ENCODE measurements at regions not wholly inside any gene's neighbourhood (a gene's known extent, or its start where the extent isn't known, plus 50 kb on each side); places are given as distances from the start of the nearest gene placed in this dataset.

DNA sequence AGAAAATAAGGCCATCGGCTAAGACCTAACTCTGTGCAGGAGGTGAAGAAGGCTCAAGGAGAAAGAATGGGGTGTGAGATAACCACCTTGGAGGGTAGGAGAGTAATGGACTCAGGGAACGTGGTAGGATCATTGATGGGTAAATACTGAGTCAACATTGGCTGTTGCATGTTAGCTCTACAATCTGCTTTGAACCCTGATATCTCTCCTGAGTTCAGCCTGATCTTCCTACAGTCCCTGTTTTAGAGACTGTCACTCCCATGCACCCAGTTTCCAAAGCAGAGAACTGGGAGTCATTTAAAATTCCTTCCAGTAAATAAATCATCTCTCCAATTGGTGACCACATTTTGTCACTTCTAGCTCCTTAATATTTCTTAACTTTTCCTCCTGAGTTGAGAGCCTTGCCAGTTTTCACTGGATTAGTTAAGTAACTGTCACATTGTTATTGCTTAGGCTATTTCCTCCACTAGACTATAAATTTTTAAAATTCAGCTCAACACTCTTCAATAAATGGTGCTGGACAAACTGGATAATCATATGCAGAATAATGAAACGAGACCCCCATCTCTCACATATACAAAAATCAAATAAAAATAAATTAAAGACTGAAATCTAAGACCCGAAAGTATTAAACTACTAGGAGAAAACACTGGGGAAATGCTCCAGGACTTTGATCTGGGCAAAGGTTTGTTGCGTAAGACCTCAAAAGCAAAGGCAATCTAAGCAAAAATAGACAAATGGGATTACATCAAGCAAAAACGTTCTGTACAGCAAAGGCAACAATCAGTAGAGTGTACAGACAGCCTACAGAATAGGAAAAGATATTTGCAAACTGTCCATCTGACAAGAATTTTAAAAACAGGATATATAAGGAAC lies 138.9 kb upstream of the TMEM170B start:
- no peaks in the 10 kb centered on the region for H3K27me3 Mint-ChIP-seq
- no peak overlapping the region for H3K27ac Mint-ChIP-seq
- ATAC-seq (replicated peaks): no peak
- no peak overlapping the region for H3K4me3 Mint-ChIP-seq
- peaks cover 27 to 32% of the 10 kb centered on the region in 2 donors for H3K4me1 Mint-ChIP-seq
- no peaks in the 10 kb centered on the region for H3K36me3 Mint-ChIP-seq
- no peak for DNase-seq
- no peaks in the 10 kb centered on the region for H3K9me3 Mint-ChIP-seq

DNA sequence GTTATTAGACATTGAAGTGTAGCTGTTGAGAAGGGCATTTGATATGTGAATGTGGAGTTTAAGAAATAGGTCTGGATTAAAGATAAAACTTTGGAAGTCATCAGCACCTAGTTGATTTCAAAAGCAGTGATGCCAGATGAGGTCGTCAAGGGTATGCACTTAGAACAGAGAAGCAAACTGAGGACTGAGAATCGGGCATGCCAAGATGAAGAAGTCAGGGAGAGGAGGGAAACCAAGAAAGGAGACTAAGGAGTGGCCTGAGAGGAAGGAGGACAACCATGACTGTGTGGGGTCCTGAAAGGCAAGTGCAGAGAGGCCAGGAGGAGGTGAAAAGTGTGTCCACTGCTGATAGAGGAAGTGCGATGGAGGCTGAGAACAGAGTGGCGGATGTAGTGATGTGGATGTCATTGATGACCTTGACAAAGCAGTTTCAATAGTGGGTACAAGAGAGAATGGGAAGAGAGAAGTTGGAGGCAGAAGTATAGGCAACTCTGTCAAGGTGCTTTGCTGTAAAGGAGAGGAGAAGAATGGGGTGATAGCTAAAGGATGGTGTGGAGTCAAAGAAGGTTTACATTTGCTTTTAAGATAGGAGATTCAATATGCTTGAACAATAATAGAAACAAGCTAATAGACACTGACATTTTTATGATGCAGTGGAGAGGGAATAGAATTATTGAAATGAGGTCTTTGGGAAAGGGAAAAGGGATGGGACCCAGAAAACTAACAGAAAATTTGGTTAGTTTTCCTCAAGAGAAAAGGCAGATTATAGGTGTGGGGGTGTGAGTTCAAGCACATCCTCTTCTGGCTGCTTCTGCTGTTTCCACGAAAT lies 139.7 kb upstream of the TMEM170B start:
- no peaks in the 10 kb centered on the region for H3K27me3 Mint-ChIP-seq
- DNase-seq (no peak), ATAC-seq (replicated peaks) (peak; percentile 59 to 61)
- peaks cover 21 to 29% of the 10 kb centered on the region in 2 donors for H3K4me1 Mint-ChIP-seq
- H3K36me3 Mint-ChIP-seq: no peaks in the 10 kb centered on the region
- no peaks in the 10 kb centered on the region for H3K9me3 Mint-ChIP-seq
- no peak overlapping the region for H3K4me3 Mint-ChIP-seq
- no peak overlapping the region for H3K27ac Mint-ChIP-seq

DNA sequence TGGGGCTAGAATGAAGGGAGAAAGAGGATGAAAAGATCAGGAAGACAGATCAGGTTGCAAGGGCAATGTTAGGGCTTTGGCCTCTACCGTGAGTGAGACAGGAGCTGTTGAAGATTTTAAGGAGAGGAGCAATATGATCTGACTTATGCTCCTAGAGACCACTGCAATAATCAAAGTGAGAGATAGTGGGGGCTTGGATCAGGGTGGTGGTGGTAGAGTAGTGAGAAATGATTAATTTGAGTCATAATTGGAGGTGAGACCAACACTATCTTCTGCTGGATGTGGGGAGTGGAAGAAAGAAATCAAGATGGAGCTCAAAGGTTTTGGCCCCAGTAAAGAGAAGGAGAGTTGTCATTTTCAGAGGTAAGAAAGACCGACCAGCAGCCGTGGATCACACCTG lies 140.7 kb upstream of the TMEM170B start:
- Mint-ChIP-seq H3K9me3 (no peaks in the 10 kb centered on the region), H3K4me1 (peaks cover 22 to 32% of the 10 kb centered on the region in 2 donors), H3K27me3 (no peaks in the 10 kb centered on the region), H3K4me3 (no peak overlapping the region), H3K27ac (no peak overlapping the region), H3K36me3 (no peaks in the 10 kb centered on the region)
- DNase-seq (no peak), ATAC-seq (replicated peaks) (no peak)

DNA sequence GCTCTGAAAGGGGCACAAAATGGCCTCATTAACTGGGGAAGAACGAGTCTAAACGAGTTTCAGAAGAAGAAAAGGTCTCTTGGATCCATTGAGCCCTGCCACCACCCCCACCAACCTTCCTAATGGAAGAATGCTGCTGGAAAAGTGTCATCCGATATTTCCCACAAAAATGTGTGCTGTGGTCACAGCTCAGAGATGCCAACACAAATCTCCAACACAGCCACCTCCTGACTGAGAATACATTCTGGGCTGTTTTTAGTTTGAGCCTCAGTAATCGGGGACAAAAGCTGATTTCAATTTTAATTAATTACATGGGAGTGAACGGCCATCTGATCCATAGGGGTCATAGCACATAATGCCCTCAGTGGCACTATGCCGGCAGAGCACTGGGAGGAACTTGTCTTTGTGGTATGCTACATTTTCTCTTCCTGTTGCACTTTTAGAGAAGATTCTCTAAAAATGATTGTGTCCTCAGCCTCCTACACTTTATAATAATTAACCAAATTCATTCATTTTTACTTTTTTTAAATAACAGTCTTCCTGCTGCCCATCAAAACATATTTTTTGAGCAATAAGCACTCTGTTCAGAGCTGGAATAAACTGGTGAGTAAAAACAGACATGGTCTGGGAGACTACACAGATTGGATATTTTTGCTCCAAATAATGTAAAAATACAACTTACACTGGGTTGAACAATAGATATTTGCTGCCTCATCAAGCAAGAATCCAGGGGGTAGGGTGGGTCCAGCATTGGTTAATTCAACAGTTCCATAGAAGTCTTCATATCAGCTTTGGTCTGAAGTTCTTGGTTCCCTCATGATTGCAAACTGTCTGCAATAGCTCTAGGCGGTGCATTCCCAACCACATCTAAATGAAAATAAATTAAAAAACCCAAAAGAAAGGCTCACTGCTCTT lies 143.6 kb upstream of the TMEM170B start:
- Mint-ChIP-seq H3K4me1 (peaks cover 24 to 32% of the 10 kb centered on the region in 2 donors), H3K4me3 (no peak overlapping the region), H3K36me3 (no peaks in the 10 kb centered on the region), H3K27ac (no peak overlapping the region), H3K9me3 (no peaks in the 10 kb centered on the region), H3K27me3 (no peaks in the 10 kb centered on the region)
- DNase-seq (no peak), ATAC-seq (replicated peaks) (peak; percentile 62 to 69)

DNA sequence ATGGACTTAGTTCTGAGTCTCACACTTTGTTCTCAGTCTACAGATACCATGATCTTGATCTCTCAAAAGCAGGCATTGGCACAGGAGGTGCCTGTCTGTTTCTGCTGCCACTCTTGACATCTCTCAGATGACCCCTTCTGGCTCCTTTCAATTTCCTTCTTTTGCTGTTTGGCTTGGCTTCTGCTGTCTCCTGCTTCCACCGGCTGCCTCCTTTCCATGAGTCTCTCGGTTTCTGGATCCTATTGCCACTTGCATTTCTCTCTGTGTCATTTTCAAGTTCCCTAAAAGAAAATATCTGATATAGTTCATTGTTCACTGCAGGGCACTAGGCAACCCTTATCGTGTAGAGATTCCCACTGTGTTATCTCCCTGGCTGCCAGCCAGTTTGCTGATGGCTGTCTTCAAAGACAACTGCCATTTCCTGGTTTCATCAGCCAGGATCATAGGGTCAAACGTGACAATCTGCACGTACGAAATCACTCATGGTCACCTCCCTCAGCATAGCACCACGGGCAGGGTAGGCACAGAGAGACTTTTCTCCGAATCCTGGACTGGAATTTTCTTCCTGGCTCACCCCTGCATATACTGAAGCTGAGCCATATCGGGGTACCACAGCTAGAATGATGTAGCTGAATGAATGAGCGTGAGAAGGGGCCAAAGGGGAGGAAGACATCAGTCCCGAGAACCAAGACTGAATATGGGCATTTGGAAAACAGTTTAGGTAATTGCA lies 144.6 kb upstream of the TMEM170B start:
- ATAC-seq (replicated peaks): no peak
- H3K4me1 Mint-ChIP-seq: peaks cover 23 to 28% of the 10 kb centered on the region in 2 donors
- H3K27me3 Mint-ChIP-seq: no peaks in the 10 kb centered on the region
- H3K4me3 Mint-ChIP-seq: no peak overlapping the region
- no peak for DNase-seq
- H3K27ac Mint-ChIP-seq: peak overlapping the region; percentile 7
- no peaks in the 10 kb centered on the region for H3K9me3 Mint-ChIP-seq
- H3K36me3 Mint-ChIP-seq: no peaks in the 10 kb centered on the region

DNA sequence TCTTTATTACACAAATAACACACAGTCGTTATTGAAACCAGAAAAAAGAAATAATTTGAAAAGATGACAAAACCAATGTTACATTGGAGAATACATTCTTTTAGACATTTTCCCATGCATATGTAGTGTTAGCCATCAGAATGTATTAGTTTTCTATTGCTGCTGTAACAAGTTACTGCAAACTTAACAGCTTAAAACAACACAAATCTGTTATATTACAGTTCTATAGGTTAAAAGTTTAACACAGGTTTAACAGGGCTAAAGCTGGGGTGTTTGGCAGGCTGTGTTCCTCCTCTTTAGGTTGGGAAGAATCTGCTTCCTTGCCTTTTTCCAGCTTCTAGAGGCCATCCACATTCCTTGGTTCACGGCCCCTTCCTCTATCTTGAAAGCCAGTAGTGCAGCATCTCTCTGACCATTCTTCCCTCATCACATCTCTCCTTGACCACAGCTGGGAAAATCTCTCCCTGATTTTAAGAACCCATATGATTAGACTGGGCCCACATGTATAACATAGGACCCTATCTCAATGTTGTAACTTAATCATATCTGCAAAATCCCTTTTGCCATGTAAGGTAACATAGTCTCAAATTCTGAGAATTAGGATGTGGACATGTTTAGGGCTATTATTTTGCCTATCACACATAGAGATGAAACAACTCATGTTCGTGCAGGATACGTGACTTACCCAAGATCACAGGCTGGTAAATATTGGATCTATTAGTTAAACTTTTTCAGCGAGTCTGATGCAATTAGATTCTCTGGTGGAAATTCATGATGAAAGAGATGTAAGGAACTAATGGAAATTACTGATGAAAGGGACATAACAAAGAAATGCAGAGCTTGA lies 145.4 kb upstream of the TMEM170B start:
- DNase-seq (no peak), ATAC-seq (replicated peaks) (no peak)
- Mint-ChIP-seq H3K27ac (no peak overlapping the region), H3K36me3 (no peaks in the 10 kb centered on the region), H3K9me3 (no peaks in the 10 kb centered on the region), H3K27me3 (no peaks in the 10 kb centered on the region), H3K4me3 (no peak overlapping the region), H3K4me1 (peaks cover 18 to 22% of the 10 kb centered on the region in 2 donors)

DNA sequence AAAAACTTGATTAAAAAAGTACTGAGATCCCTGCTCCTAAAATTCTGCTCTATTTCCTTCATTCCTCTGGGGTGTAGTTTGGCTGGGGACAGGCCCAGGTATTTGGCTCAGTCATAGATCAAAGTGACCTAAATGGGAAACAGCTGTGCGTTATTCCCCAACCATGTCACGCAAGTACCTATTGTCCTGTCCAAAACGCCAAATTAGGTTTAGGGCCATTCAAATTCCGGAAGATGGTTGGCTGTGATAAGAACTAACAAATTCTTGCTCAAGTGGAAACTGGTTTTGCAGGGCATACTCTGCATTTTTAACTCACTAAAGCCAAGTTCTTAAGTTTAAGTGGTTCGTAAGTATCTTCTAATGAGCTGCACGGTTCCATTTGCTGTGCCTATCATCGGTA lies 147.6 kb upstream of the TMEM170B start:
- DNase-seq: no peak
- H3K36me3 Mint-ChIP-seq: no peaks in the 10 kb centered on the region
- no peak overlapping the region for H3K4me3 Mint-ChIP-seq
- peaks cover 27 to 30% of the 10 kb centered on the region in 2 donors for H3K4me1 Mint-ChIP-seq
- no peaks in the 10 kb centered on the region for H3K9me3 Mint-ChIP-seq
- no peak overlapping the region for H3K27ac Mint-ChIP-seq
- ATAC-seq (replicated peaks): no peak
- no peaks in the 10 kb centered on the region for H3K27me3 Mint-ChIP-seq

DNA sequence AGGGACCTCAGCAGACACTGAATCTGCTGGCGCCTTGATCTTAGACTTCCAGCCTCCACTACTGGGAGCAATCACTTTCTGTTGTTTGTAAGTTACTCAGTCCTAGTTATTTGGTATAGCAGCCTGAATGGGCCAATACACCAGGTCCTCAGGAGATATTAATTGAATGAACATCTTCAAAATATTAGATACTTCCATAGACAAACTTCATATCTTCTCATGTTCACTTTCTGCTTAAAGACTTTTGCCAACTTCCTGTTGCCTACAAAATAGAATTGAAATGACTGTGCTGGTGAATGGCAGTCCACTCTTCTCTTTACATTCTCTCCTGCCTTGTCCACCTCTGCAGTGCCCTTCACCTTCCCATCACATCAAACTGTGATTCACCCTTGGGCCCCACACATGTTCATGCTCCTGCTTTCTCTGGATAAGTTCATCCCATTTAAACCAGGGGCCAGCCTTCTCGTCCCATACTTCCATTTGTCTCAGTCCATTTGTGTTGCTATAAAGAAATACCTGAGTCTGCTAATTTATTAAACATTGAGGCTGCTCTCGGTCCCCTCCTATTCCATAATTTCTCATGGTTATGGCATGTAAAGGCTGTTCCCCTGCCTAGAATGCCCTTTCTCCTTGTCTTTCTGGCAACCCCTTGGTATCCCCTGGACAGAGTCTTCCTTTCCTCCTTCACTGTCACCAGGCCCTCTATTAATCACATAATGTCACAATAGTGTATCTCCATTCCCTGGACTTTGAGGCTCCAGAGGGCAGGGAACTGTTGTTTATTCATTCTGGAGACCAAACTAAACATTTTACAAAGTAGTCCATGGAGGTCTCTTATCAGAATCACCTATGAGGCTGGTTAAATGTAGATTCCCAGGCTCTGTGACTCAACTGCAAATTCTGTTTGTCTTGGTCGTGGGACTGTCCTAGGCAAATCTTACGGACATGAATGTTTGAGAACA lies 148.3 kb upstream of the TMEM170B start:
- Mint-ChIP-seq H3K27ac (no peak overlapping the region), H3K4me1 (peaks cover 23 to 26% of the 10 kb centered on the region in 2 donors), H3K9me3 (no peaks in the 10 kb centered on the region), H3K36me3 (no peaks in the 10 kb centered on the region), H3K4me3 (no peak overlapping the region), H3K27me3 (no peaks in the 10 kb centered on the region)
- ATAC-seq (replicated peaks) (no peak), DNase-seq (no peak)

DNA sequence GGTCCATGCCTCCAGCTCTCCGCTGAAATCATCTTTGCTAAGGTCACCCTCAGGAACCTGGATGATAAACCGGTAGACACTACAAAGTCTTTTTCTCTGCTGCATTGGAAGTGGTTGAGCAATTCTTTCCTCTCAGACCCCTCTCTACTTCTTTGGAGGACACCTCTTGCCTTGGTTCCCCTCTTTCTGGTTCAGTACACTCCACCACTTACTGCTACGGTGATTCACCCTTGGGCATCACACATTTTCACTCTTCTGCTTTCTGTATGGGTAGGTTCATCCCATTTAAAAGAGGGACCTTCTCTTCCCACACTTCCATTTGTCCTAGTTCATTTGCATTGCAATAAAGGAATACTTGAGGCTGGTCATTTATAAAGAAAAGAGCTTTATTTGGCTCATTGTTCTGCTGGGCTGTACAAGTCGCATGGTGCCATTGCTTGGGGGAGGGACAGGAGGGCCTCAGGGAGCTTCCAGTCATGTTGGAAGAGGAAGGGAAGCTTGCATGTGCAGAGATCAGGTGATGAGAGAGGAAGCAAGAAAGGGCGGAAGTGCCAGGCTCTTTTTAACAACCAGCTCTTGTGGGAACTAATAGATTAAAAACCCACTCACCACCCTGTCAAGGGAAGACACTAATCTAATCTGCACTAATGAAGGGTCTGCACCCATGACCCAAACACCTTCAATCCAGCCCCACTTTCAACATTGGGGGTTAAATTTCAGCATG lies 149.7 kb upstream of the TMEM170B start:
- no peaks in the 10 kb centered on the region for H3K27me3 Mint-ChIP-seq
- no peaks in the 10 kb centered on the region for H3K36me3 Mint-ChIP-seq
- peaks cover 16 to 25% of the 10 kb centered on the region in 2 donors for H3K4me1 Mint-ChIP-seq
- ATAC-seq (replicated peaks): peak; percentile 83 to 90
- peak; percentile 22 for DNase-seq
- H3K9me3 Mint-ChIP-seq: no peaks in the 10 kb centered on the region
- H3K4me3 Mint-ChIP-seq: no peak overlapping the region
- H3K27ac Mint-ChIP-seq: no peak overlapping the region

DNA sequence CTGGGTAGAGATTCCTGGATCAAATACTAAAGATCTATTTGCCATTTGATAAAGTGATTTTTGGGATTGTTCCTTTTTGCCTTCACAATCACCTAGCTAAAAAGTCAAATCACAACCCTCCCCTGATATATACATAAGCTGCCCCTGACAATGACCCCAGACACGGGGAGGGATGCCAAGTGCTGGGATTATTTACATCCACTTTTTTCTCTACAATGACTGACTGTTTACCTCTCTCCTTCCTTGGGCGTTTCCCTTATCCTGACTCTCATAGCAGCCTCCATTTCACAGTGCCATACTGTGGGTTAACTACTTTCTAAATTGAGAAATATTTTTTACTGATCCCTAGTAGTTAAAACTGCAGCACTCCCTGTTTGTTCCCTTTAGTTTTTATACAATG lies 150.8 kb upstream of the TMEM170B start:
- ATAC-seq (replicated peaks) (no peak), DNase-seq (no peak)
- H3K4me3 Mint-ChIP-seq: peak overlapping the region; percentile 19 to 59
- no peaks in the 10 kb centered on the region for H3K27me3 Mint-ChIP-seq
- peaks cover 24 to 30% of the 10 kb centered on the region in 2 donors for H3K4me1 Mint-ChIP-seq
- H3K27ac Mint-ChIP-seq: peak overlapping the region; percentile 37
- no peaks in the 10 kb centered on the region for H3K9me3 Mint-ChIP-seq
- H3K36me3 Mint-ChIP-seq: peaks cover 0 to under 1% of the 10 kb centered on the region in 2 donors

DNA sequence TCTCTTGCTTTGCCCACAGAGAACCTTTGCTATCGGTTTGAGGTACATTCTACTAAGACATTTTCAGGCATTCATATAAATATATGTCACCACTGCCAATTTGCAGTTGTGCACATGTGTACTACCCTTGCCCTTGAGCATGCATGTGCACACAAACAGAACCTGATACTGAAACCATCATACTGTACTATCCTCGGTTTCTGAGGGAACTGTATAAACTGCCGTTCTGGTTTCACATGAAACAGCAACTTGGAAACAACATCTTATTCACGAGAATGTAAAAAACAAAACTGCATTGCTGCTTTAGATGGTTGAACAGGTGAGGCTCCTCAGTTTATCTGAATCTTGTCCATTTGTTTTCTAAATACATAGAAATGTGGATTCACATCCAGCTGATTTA lies 151.2 kb upstream of the TMEM170B start:
- DNase-seq (peak; percentile 26), ATAC-seq (replicated peaks) (peak; percentile 66 to 77)
- H3K4me3 Mint-ChIP-seq: peak overlapping the region; percentile 19 to 59
- peaks cover 0 to 3% of the 10 kb centered on the region in 2 donors for H3K36me3 Mint-ChIP-seq
- peaks cover 28 to 33% of the 10 kb centered on the region in 2 donors for H3K4me1 Mint-ChIP-seq
- H3K27me3 Mint-ChIP-seq: no peaks in the 10 kb centered on the region
- no peaks in the 10 kb centered on the region for H3K9me3 Mint-ChIP-seq
- H3K27ac Mint-ChIP-seq: no peak overlapping the region
